Vagina (tissue), 2 donors: ENCODE measurements at regions not wholly inside any gene's neighbourhood (a gene's known extent, or its start where the extent isn't known, plus 50 kb on each side); places are given as distances from the start of the nearest gene placed in this dataset.
"Not testable (repeated sequence)": the region's sequence is repeated elsewhere in the genome, so short reads cannot be mapped to it uniquely, and the experiment has no call there.

Source experiments
- POLR2A ChIP-seq, 2 donors: fragments of 450-650 bp; IDR thresholded peaks; one replicate each; pipeline ENCODE4 v1.6.1; 2017; ENCODE audit warnings: antibody characterized with exemption in 2 of 2, mild to moderate bottlenecking in 2 of 2, moderate library complexity in 2 of 2
- POLR2AphosphoS5 ChIP-seq, 2 donors: sonication (generic); formaldehyde crosslinking; IDR thresholded peaks; one replicate each; pipeline ENCODE4 v1.9.0; 2017; ENCODE audit warnings: antibody characterized with exemption in 2 of 2, mild to moderate bottlenecking in 2 of 2, low read depth in 1 of 2; ENCODE audit not compliant: insufficient read depth in 1 of 2
- TF ChIP-seq, protein P1 (sequence below), 3 experiments: fragments of 450-650 bp in 2 of 3; fragments of 200-600 bp in 1 of 3; sonication (generic) in 1 of 3; IDR thresholded peaks; one replicate each; pipeline ENCODE4 v1.5.1; 2017 to 2019; ENCODE audit warnings: antibody characterized with exemption in 3 of 3, mild to moderate bottlenecking in 2 of 3, moderate library complexity in 2 of 3

DNA sequence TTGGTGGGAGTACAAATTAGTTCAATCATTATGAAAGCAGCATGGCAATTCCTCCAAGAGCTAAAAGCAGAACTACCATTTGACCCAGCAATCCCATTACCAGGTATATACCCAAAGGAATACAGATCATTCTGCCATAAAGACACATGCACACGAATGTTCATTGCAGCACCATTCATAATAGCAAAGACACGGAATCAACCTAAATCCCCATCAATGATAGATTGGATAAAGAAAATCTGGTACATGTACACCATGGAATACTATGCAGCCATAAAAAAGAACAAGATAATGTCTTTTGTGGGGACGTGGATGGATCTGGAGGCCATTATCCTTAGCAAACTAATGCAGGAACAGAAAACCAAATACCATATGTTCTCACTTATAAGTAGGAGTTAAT lies 85.1 kb upstream of the KYNU start:
- TF ChIP-seq, protein P1, sequence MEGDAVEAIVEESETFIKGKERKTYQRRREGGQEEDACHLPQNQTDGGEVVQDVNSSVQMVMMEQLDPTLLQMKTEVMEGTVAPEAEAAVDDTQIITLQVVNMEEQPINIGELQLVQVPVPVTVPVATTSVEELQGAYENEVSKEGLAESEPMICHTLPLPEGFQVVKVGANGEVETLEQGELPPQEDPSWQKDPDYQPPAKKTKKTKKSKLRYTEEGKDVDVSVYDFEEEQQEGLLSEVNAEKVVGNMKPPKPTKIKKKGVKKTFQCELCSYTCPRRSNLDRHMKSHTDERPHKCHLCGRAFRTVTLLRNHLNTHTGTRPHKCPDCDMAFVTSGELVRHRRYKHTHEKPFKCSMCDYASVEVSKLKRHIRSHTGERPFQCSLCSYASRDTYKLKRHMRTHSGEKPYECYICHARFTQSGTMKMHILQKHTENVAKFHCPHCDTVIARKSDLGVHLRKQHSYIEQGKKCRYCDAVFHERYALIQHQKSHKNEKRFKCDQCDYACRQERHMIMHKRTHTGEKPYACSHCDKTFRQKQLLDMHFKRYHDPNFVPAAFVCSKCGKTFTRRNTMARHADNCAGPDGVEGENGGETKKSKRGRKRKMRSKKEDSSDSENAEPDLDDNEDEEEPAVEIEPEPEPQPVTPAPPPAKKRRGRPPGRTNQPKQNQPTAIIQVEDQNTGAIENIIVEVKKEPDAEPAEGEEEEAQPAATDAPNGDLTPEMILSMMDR (IDR thresholded peaks at IDR 0.05): not testable (repeated sequence)
- TF ChIP-seq POLR2AphosphoS5 (IDR thresholded peaks at IDR 0.05; ENCODE audit: insufficient read depth in 1 of 2, low read depth in 1 of 2); POLR2A (IDR thresholded peaks at IDR 0.05): not testable (repeated sequence)
